ENCODE measurements at regions not wholly inside any gene's neighbourhood (a gene's known extent, or its start where the extent isn't known, plus 50 kb on each side); places are given as distances from the start of the nearest gene placed in this dataset.
"Not testable (repeated sequence)": the region's sequence is repeated elsewhere in the genome, so short reads cannot be mapped to it uniquely, and the experiment has no call there.

DNA sequence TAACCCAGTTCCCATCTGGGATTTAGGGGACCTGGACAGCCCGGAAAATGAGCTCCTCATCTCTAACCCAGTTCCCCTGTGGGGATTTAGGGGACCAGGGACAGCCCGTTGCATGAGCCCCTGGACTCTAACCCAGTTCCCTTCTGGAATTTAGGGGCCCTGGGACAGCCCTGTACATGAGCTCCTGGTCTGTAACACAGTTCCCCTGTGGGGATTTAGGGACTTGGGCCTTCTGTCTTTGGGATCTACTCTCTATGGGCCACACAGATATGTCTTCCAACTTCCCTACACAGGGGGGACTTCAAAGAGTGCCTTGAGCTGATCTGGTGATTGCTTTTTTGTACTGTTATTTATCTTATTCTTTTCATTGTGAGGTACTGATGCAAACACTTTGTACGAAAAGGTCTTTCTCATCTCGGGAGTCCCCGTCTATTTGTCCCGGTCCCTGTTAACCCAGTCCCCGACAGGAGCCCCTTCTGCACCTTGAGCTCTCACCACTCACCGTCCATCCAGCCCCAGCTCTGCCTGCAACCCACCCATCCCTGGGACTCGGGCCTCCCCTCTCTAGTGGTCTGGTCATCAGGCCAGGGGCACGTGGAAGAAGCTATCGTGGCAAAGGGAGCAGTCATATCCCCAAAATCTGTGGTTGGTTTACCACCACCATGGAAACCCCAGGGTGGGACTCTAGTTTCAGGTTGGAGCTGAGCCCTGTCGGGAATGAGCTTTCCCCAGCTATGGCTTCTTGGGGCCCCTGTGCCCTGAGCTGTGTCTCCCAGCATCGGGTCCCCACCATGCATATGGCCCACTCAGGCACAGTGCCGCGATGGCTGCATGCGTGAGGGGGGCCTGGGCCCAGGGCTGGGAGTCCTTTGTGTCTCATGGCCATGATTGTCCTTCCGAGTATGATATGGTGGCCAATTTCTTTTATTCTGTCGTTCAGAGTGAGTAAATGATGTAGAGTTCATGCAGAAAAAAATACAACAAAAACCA is 270.4 kb upstream of the PLCXD1 start:
- H3K27ac ChIP-seq = not testable (repeated sequence)

DNA sequence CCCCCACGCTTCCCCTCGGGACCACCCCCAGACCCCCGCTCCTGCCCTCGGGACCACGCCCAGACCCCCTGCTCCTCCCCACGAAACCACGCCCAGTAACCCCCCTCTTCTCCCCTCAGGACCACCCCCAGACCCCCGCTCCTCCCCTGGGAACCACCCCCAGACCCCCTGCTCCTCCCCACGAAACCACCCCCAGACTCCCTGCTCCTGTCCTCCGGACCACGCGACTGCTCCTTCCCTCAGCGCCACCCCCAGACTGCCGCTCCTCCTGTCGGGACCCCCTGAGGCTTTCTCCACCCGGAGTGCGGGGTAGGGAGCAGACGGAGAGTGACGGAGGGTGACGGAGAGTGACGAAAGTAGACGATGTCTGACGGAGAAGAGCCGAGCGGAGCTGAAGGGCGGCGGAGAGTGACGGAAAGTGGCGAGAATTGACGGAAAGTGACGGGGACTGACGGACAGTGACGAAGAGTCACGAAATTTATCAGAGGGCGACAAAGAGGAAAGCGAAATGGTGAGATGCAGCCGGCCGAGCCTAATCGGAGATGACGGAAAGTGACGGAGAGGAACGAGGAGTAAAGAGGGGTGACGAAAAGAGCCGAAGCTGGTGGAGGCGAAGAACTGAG is 267.2 kb upstream of the PLCXD1 start:
- 0 out of 2 replicates have a peak overlapping the region, but pooled peaks have one; percentile 36 for H3K27ac ChIP-seq

DNA sequence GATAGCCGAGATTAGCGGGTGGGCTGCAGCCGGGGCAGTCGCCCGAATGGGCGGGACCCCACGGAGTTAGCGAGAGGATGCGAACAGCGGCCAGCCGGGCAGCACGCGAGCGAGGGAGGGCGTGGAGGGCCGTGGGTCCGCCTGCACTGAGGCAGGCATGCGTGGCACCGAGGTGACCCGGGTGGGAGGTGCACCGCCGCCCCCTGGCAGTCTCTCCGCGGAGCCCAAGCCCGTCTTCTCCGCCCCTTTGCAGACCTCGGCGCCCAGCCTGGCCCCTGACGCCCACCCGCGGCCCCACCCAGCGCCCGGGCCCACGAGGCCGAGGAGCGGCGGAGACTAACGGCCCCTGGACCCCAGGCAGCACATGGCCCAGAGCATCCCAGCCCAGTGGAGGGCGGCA is 266.7 kb upstream of the PLCXD1 start:
- not testable (repeated sequence) for H3K27ac ChIP-seq

DNA sequence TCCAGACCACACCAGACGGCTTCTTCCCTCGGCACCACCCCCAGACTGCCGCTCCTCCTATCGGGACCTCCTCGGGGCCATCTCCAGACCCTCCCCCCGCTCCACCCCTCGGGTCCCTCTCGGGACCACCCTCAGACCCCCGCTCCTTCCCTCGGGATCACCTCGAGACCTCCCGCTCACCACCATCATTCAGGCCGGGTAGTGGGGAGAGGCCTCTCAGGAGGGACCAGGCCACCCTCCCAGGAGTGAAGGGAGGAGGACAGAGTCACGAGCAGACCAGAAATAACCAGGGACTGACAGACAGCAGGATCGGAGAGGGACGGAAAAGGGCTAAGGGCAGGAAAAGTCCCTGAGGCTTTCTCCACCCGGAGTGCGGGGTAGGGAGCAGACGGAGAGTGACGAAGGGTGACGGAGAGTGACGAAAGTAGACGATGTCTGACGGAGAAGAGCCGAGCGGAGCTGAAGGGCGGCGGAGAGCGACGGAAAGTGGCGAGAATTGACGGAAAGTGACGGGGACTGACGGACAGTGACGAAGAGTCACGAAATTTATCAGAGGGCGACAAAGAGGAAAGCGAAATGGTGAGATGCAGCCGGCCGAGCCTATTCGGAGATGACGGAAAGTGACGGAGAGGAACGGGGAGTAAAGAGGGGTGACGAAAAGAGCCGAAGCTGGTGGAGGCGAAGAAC is 262.3 kb upstream of the PLCXD1 start:
- H3K27ac ChIP-seq = not testable (repeated sequence)

DNA sequence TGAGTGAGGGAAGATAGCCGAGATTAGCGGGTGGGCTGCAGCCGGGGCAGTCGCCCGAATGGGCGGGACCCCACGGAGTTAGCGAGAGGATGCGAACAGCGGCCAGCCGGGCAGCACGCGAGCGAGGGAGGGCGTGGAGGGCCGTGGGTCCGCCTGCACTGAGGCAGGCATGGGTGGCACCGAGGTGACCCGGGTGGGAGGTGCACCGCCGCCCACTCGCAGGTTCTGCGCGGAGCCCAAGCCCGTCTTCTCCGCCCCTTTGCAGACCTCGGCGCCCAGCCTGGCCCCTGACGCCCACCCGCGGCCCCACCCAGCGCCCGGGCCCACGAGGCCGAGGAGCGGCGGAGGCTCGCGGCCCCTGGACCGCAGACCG is 261.7 kb upstream of the PLCXD1 start:
- H3K27ac ChIP-seq = peak overlapping the region; percentile 60; the same call in 1 of the 2 replicates

DNA sequence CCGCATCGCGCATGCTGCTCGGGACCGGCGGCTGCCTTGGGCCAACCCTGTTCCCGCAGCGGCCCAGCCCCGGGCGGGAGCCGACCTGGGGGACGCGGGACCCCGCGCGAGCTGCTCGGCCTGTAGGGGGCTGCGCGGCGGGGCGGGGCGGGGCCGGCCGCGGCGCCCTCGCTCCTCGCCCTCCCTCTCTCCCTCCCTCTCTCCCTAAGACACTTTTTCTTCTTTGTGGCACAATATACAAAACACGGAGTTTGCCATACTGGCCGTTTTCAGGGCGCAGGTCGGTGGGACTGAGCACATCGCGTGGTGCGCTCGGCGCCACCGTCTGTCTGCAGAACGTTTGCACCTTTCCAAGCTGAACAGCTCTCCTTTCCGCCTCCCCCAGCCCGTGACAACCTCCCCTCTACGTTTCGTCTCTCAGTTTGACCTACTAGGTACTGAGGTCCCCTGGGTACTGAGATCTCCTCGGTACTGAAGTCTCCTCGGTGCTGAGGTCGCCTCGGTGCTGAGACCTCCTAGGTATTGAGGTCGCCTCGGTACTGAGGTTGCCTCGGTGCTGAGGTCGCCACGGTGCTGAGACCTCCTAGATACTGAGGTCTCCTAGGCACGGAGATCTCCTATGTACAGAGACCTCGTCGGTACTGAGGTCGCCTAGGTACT is 261.1 kb upstream of the PLCXD1 start:
- peak; percentile 25; the same call in 1 of the 2 replicates for TF ChIP-seq ZFX (IDR thresholded peaks at IDR 0.05)
- TF ChIP-seq, protein P1, sequence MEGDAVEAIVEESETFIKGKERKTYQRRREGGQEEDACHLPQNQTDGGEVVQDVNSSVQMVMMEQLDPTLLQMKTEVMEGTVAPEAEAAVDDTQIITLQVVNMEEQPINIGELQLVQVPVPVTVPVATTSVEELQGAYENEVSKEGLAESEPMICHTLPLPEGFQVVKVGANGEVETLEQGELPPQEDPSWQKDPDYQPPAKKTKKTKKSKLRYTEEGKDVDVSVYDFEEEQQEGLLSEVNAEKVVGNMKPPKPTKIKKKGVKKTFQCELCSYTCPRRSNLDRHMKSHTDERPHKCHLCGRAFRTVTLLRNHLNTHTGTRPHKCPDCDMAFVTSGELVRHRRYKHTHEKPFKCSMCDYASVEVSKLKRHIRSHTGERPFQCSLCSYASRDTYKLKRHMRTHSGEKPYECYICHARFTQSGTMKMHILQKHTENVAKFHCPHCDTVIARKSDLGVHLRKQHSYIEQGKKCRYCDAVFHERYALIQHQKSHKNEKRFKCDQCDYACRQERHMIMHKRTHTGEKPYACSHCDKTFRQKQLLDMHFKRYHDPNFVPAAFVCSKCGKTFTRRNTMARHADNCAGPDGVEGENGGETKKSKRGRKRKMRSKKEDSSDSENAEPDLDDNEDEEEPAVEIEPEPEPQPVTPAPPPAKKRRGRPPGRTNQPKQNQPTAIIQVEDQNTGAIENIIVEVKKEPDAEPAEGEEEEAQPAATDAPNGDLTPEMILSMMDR (conservative IDR thresholded peaks at IDR 0.05) = peak; percentile 28
- peak overlapping the region; percentile 60; the same call in 1 of the 2 replicates for H3K27ac ChIP-seq

DNA sequence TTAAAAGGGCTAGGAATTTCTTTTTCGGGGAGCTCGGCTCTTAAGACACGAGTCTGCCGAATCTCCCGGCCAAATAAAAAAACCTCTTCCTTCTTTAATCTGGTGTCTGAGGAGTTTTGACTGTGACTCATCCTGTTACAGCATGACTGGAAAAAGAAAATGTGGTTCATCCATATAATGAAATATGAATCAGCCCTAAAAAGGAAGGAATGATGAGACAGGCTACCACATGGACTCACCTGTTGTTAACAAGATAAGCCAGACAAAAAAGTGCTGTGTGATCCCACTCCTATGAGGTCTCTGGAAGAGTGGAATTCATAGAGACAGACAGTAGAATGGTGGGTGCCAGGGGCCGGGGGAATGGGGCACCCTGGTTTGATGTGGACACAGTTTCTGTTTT is 257.0 kb upstream of the PLCXD1 start:
- not testable (repeated sequence) for H3K27ac ChIP-seq
